K562 (cell line): ENCODE measurements at regions not wholly inside any gene's neighbourhood (a gene's known extent, or its start where the extent isn't known, plus 50 kb on each side); places are given as distances from the start of the nearest gene placed in this dataset.
"Not testable (repeated sequence)": the region's sequence is repeated elsewhere in the genome, so short reads cannot be mapped to it uniquely, and the experiment has no call there.

Experiments
- ATAC-seq: fragments of 200-7000 bp; cut with Tn5 transposase; 3 replicates; pipeline ENCODE4 v1.9.1; 2020; ENCODE audit warnings: moderate library complexity
- BruUV-seq: library from RNA; stranded (reverse); fragments of 400-500 nt; replicated peaks from 2 replicates; lab custom pipeline; 2021; lab: Mats Ljungman, UMichigan
- CTCF ChIA-PET: fragments of 300-600 bp; formaldehyde crosslinking; extraction: SDS; loops from one replicate; lab custom pipeline; 2021; ENCODE audit warnings: low intra/inter-chr PET ratio; lab: Yijun Ruan, JAX
- POLR2A ChIA-PET: fragments of 300-600, 350-650 bp; sonication (Branson Sonifier 250); formaldehyde crosslinking; extraction: SDS; loops from one replicate; lab custom pipeline; 2021; ENCODE audit warnings: antibody characterized with exemption, inconsistent platforms; lab: Yijun Ruan, JAX
- DNase-seq, 4 experiments: peaks; one replicate each; pipeline versions ENCODE4 v3.0.0 to v3.0.0-alpha.2; 2011 to 2018; ENCODE audit warnings: low spot score in 3 of 4, mixed read lengths in 3 of 4; ENCODE audit errors: extremely low read depth in 1 of 4
- FAIRE-seq: peaks from 2 replicates; lab custom pipeline; 2011; peaks lifted over from hg19 to GRCh38; lab: Jason Lieb, UNC
- H2AFZ ChIP-seq: 2 replicates; pipeline ENCODE4 v1.6.0; 2011; ENCODE audit warnings: low read depth, low read length, control low read depth, inconsistent platforms
- H3K27ac ChIP-seq: fragments of 200-600 bp; 3 replicates; pipeline ENCODE4 v1.8.0; 2011; ENCODE audit warnings: low read depth, mild to moderate bottlenecking, control low read depth, inconsistent platforms, low read length, moderate library complexity, mixed read lengths; ENCODE audit errors: extremely low read depth
- H3K27me3 ChIP-seq, 2 experiments: fragments of 300-600 bp in 1 of 2; 2 replicates in 1 of 2; 3 replicates in 1 of 2; pipeline versions ENCODE4 v1.6.0 to v1.8.0; 2011; ENCODE audit warnings: inconsistent platforms in 2 of 2, low read length in 2 of 2, mild to moderate bottlenecking in 1 of 2, mixed read lengths in 1 of 2, moderate library complexity in 1 of 2; ENCODE audit not compliant: control insufficient read depth in 2 of 2, insufficient read depth in 2 of 2
- H3K36me3 ChIP-seq: fragments of 300-600 bp; 3 replicates; pipeline ENCODE4 v1.8.0; 2011; ENCODE audit warnings: mild to moderate bottlenecking, low read length, inconsistent platforms; ENCODE audit not compliant: control insufficient read depth, insufficient read depth
- H3K4me1 ChIP-seq, 2 experiments: fragments of 200-600 bp in 1 of 2; replicated peaks in 1 of 2; 2 replicates in 1 of 2; 3 replicates in 1 of 2; pipeline versions ENCODE4 v1.5.1 to v1.8.0; 2011; ENCODE audit warnings: inconsistent platforms in 2 of 2, low read length in 2 of 2, mild to moderate bottlenecking in 1 of 2, mixed read lengths in 1 of 2, moderate library complexity in 1 of 2; ENCODE audit not compliant: control insufficient read depth in 2 of 2, insufficient read depth in 2 of 2
- H3K4me2 ChIP-seq: 2 replicates; pipeline ENCODE4 v1.6.1; 2011; ENCODE audit warnings: low read length, control low read depth, inconsistent platforms, mixed read lengths; ENCODE audit not compliant: insufficient read depth
- H3K4me3 ChIP-seq: fragments of 200-600 bp; sonication (generic), shearing (Covaris generic); 2 replicates; pipeline ENCODE4 v1.5.1; 2016; ENCODE audit warnings: control low read depth, inconsistent platforms
- H3K79me2 ChIP-seq: fragments of 200-600 bp; 3 replicates; pipeline ENCODE4 v1.8.0; 2011; ENCODE audit warnings: low read length, inconsistent platforms; ENCODE audit not compliant: control insufficient read depth, insufficient read depth
- H3K9ac ChIP-seq, 2 experiments: 2 replicates each; pipeline versions ENCODE4 v1.6.0 to v1.6.1; 2011; ENCODE audit warnings: low read depth in 2 of 2, low read length in 2 of 2, control low read depth in 1 of 2, inconsistent platforms in 1 of 2, mild to moderate bottlenecking in 1 of 2, mixed read lengths in 1 of 2; ENCODE audit not compliant: insufficient read depth in 1 of 2
- H3K9me1 ChIP-seq: one replicate; pipeline ENCODE4 v1.6.0; 2011; ENCODE audit warnings: inconsistent platforms, mild to moderate bottlenecking, low read length, moderate library complexity; ENCODE audit not compliant: control insufficient read depth, insufficient read depth
- H3K9me3 ChIP-seq: replicated peaks from 2 replicates; pipeline ENCODE4 v1.5.1; 2011; ENCODE audit warnings: low read depth, low read length, inconsistent platforms; ENCODE audit not compliant: control insufficient read depth, insufficient read depth
- H4K20me1 ChIP-seq: replicated peaks from 2 replicates; pipeline ENCODE4 v1.6.1; 2011; ENCODE audit warnings: low read length, inconsistent platforms, mixed read lengths; ENCODE audit not compliant: control insufficient read depth, insufficient read depth
- GABPA ChIP-seq: fragments of 200-800 bp; sonication (Bioruptor generic); conservative IDR thresholded peaks from 2 replicates; pipeline ENCODE4 v1.6.1; 2016; ENCODE audit warnings: low read depth, missing genetic modification characterization, missing compliant biosample characterization
- WGBS: fragments of 100-300 bp; shearing (Covaris generic); methylation state at CpG from one replicate; pipeline ENCODE4 v1.1.6; 2016; ENCODE audit warnings: low coverage, mixed read lengths; ENCODE audit not compliant: insufficient coverage; ENCODE audit errors: missing lambda C conversion rate; 5-methylcytosine and 5-hydroxymethylcytosine counted together
- in situ Hi-C: fragments of 300-500 bp; cut with MboI; formaldehyde crosslinking; loops from 4 replicates; pipeline ENCODE4 v1.15.0; 2018; ENCODE audit warnings: inconsistent platforms, mixed read lengths
- intact Hi-C: fragments of 100-400 bp; cut with micrococcal nuclease; formaldehyde crosslinking; loops from 2 replicates; pipeline ENCODE4 v1.14.2; 2022

DNA sequence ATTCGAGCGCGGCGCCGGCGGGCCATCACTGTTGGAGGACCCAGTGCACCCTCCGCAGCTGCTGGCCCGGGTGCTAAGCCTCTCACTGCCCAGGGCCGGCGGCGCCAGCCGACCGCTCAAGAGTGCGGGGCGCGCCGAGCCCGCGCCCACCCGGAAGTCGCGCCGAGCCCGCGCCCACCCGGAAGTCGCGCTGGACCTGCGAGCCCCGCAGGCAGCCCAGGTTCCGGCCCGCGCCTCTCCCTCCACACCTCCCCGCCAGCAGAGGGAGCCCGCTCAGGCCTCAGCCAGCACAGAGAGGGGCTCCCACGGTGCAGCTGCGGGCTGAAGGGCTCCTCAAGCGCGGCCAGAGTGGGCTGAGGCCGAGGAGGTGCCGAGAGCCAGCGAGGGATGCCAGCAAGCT, 170.8 kb downstream of the GTF2H2C_2 start:
- DNase-seq, POLR2A ChIA-PET, H3K4me3 ChIP-seq, intact Hi-C loops, H2AFZ ChIP-seq, H3K4me1 ChIP-seq, H4K20me1 ChIP-seq, H3K9me1 ChIP-seq, H3K36me3 ChIP-seq, H3K4me2 ChIP-seq, ATAC-seq, in situ Hi-C loops, BruUV-seq, CTCF ChIA-PET, H3K27ac ChIP-seq, H3K79me2 ChIP-seq, H3K9me3 ChIP-seq, H3K9ac ChIP-seq, H3K27me3 ChIP-seq, FAIRE-seq: not testable (repeated sequence)
- no CpG with 5 or more reads among the region's 42 CpGs for WGBS
- TF ChIP-seq GABPA (tag), result peak; percentile 25; the same call in 1 of the 2 replicates
